GM12878 (cell line): ENCODE measurements at regions not wholly inside any gene's neighbourhood (a gene's known extent, or its start where the extent isn't known, plus 50 kb on each side); places are given as distances from the start of the nearest gene placed in this dataset.

Experiments
- ATAC-seq: fragments of 200-7000 bp; cut with Tn5 transposase; 3 replicates; pipeline ENCODE4 v1.9.1; 2020; ENCODE audit warnings: mild to moderate bottlenecking, moderate library complexity
- BruUV-seq: library from RNA; stranded (reverse); fragments of 400-500 nt; replicated peaks from 2 replicates; lab custom pipeline; 2021; lab: Mats Ljungman, UMichigan
- CTCF ChIA-PET: fragments of 300-600 bp; sonication (Branson Sonifier 250); formaldehyde crosslinking; extraction: SDS; loops from one replicate; lab custom pipeline; 2021; ENCODE audit warnings: inconsistent platforms; lab: Yijun Ruan, JAX
- POLR2A ChIA-PET: fragments of 350-600 bp; formaldehyde crosslinking; extraction: SDS; loops from one replicate; lab custom pipeline; 2021; ENCODE audit warnings: inconsistent platforms; lab: Charles Lee
- RAD21 ChIA-PET: fragments of 300-600 bp; sonication (Branson Sonifier 250); formaldehyde crosslinking; loops from one replicate; lab custom pipeline; 2023; ENCODE audit warnings: antibody characterized with exemption; ENCODE audit not compliant: unreplicated experiment; lab: Charles Lee
- SMC1A ChIA-PET: fragments of 300-600 bp; sonication (Branson Sonifier 250); formaldehyde crosslinking; loops from one replicate; lab custom pipeline; 2023; ENCODE audit not compliant: unreplicated experiment, uncharacterized antibody; lab: Charles Lee
- DNase-seq: peaks from one replicate; pipeline ENCODE4 v3.0.0-alpha.2; 2011; ENCODE audit warnings: low read depth, low spot score
- FAIRE-seq: peaks from 3 replicates; lab custom pipeline; 2011; peaks lifted over from hg19 to GRCh38; lab: Jason Lieb, UNC
- H2AFZ ChIP-seq: 2 replicates; pipeline ENCODE4 v1.6.0; 2011; ENCODE audit warnings: low read depth, low read length, control low read depth; ENCODE audit not compliant: control insufficient read depth
- H3K27ac ChIP-seq: 2 replicates; pipeline ENCODE4 v1.5.1; 2011; ENCODE audit warnings: control low read depth; ENCODE audit not compliant: control insufficient read depth, insufficient read depth
- H3K27me3 ChIP-seq, 2 experiments: replicated peaks in 1 of 2; 2 replicates each; pipeline versions ENCODE4 v1.6.0 to v1.6.1; 2011; ENCODE audit warnings: low read length in 1 of 2; ENCODE audit not compliant: control insufficient read depth in 2 of 2, insufficient read depth in 2 of 2
- H3K36me3 ChIP-seq, 2 experiments: 2 replicates each; pipeline ENCODE4 v1.5.1; 2011; ENCODE audit warnings: low read length in 1 of 2; ENCODE audit not compliant: control insufficient read depth in 2 of 2, insufficient read depth in 2 of 2
- H3K4me1 ChIP-seq: 2 replicates; pipeline ENCODE4 v1.6.1; 2011; ENCODE audit warnings: mild to moderate bottlenecking, low read length, moderate library complexity, mixed read lengths; ENCODE audit not compliant: control insufficient read depth, insufficient read depth
- H3K4me2 ChIP-seq: 2 replicates; pipeline ENCODE4 v1.6.0; 2011; ENCODE audit warnings: control low read depth; ENCODE audit not compliant: control insufficient read depth, insufficient read depth
- H3K4me3 ChIP-seq: fragments of 200-600 bp; sonication (generic); 2 replicates; pipeline ENCODE4 v1.5.1; 2016
- H3K79me2 ChIP-seq: 2 replicates; pipeline ENCODE4 v1.6.0; 2011; ENCODE audit warnings: low read length; ENCODE audit not compliant: control insufficient read depth, insufficient read depth
- H3K9ac ChIP-seq: 2 replicates; pipeline ENCODE4 v1.8.0; 2011; ENCODE audit warnings: low read length, control low read depth, mixed read lengths; ENCODE audit not compliant: control insufficient read depth, insufficient read depth
- H3K9me3 ChIP-seq: replicated peaks from 3 replicates; pipeline ENCODE4 v1.5.1; 2011; ENCODE audit warnings: mild to moderate bottlenecking, low read length; ENCODE audit not compliant: control insufficient read depth, insufficient read depth
- H4K20me1 ChIP-seq: 2 replicates; pipeline ENCODE4 v1.6.0; 2011; ENCODE audit not compliant: control insufficient read depth, insufficient read depth
- ASH2L ChIP-seq: fragments of 300-600, 200-600 bp; sonication (generic); IDR thresholded peaks from 2 replicates; pipeline ENCODE4 v1.6.1; 2017; ENCODE audit warnings: low read depth, mild to moderate bottlenecking, borderline replicate concordance
- BCL11A ChIP-seq: IDR thresholded peaks from 2 replicates; pipeline ENCODE4 v1.6.1; 2011; ENCODE audit warnings: low read depth, low read length
- FOXM1 ChIP-seq: IDR thresholded peaks from 2 replicates; pipeline ENCODE4 v1.6.1; 2012; ENCODE audit warnings: low read depth, mild to moderate bottlenecking, inconsistent platforms, low read length, moderate library complexity
- GATAD2B ChIP-seq: fragments of 450-650 bp; conservative IDR thresholded peaks from 2 replicates; pipeline ENCODE4 v1.6.1; 2017; ENCODE audit warnings: low read depth, mild to moderate bottlenecking, moderate library complexity
- WGBS: methylation state at CpG from one replicate; pipeline ENCODE4 v1.1.6; 2016; ENCODE audit warnings: low lambda C conversion rate; ENCODE audit not compliant: insufficient replicate concordance, insufficient coverage; ENCODE audit errors: missing lambda C conversion rate; 5-methylcytosine and 5-hydroxymethylcytosine counted together
- in situ Hi-C: fragments of 300-500 bp; cut with MboI; formaldehyde crosslinking; loops from 9 replicates; pipeline ENCODE4 v1.14.3; 2018; ENCODE audit warnings: mixed read lengths
- intact Hi-C: fragments of 100-400 bp; cut with micrococcal nuclease; formaldehyde crosslinking; loops from one replicate; pipeline ENCODE4 v1.14.2; 2022; ENCODE audit not compliant: unreplicated experiment

DNA sequence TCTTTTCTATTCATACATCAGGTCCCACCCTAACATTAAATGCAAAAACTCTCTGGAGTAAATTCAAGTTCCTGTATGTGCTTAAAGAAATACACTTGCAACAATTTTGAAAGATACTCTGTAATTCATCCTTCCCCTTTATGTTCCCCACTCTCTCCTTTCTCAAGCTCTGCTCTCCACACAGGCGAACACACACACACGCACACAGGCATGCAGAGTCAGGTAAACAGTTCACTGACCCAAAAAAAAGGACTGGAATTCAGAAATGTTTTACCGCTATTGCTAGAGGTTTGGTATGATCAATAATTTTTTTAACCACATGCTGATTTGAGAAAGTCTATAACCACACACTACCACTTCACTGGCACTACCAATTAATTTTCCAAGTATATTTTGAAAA lies 152.4 kb upstream of the TMCC3 start:
- FAIRE-seq (no peak), ATAC-seq (no peak), DNase-seq (no peak)
- ChIA-PET POLR2A (interaction anchor here (1.0 kb wide), 1 partner anchor 15 kb away, joined by 3 read pairs; no protein-coding TSS in a partner anchor), SMC1A (no interaction called here), RAD21 (no interaction called here), CTCF (no interaction called here)
- H3K4me2 ChIP-seq: no peak overlapping the region
- H3K4me3 ChIP-seq: no peak overlapping the region
- H3K4me1 ChIP-seq: peaks cover 23% of the 10 kb centered on the region
- intact Hi-C loops: no loop called here
- no peak overlapping the region for H2AFZ ChIP-seq
- H3K9me3 ChIP-seq: peaks cover 16% of the 10 kb centered on the region
- H4K20me1 ChIP-seq: no peaks in the 10 kb centered on the region
- no peaks in the 10 kb centered on the region for H3K27me3 ChIP-seq
- peaks cover 1 to 24% of the 10 kb centered on the region in 2 experiments for H3K36me3 ChIP-seq
- no peak overlapping the region for H3K9ac ChIP-seq
- no peak overlapping the region for H3K27ac ChIP-seq
- 81% methylated on average over 3 of the region's 3 CpGs for WGBS
- TF ChIP-seq BCL11A: no peak
- H3K79me2 ChIP-seq: peaks cover 93% of the 10 kb centered on the region
- in situ Hi-C loops: loop anchor here (25.0 kb wide), 1 partner anchor 1840 kb away; no protein-coding TSS in a partner anchor
- no TSS peak for BruUV-seq

DNA sequence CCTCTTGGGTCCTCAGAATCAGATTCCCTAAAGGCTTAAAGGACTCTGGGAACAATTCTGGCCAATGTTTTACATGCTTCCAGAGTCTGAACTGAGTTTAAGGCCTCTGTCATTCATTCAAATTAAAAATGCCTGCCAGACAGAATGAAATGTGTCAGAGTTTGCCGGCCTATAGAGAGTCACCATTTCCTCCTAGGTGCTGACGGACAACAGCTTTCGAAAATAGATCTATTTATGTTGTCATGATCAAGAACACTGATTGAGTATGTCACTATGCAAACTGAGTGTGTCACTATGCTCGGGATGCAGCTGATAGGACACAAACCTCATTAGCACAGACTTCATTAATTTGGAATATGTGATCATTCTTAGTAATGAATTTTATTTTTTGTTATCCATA lies 151.4 kb upstream of the TMCC3 start:
- peaks cover 0 to 17% of the 10 kb centered on the region in 2 experiments for H3K36me3 ChIP-seq
- BruUV-seq: no TSS peak
- ChIA-PET POLR2A (no interaction called here), SMC1A (no interaction called here), CTCF (interaction anchor here (0.9 kb wide), 1 partner anchor 11 kb away, joined by 3 read pairs; no protein-coding TSS in a partner anchor), RAD21 (no interaction called here)
- H3K9me3 ChIP-seq: peaks cover 9% of the 10 kb centered on the region
- peaks cover 87% of the 10 kb centered on the region for H3K79me2 ChIP-seq
- H3K27me3 ChIP-seq: no peaks in the 10 kb centered on the region
- no peak overlapping the region for H3K4me3 ChIP-seq
- no peak for TF ChIP-seq FOXM1
- TF ChIP-seq GATAD2B: no peak
- TF ChIP-seq ASH2L: no peak
- H2AFZ ChIP-seq: no peak overlapping the region
- ATAC-seq (no peak), FAIRE-seq (no peak), DNase-seq (no peak)
- H3K4me2 ChIP-seq: no peak overlapping the region
- no peak overlapping the region for H3K9ac ChIP-seq
- peaks cover 18% of the 10 kb centered on the region for H3K4me1 ChIP-seq
- intact Hi-C loops: no loop called here
- no peak overlapping the region for H3K27ac ChIP-seq
- no peaks in the 10 kb centered on the region for H4K20me1 ChIP-seq
- WGBS: 95% methylated on average over 4 of the region's 4 CpGs
- in situ Hi-C loops: loop anchor here (25.0 kb wide), 1 partner anchor 1839 kb away; no protein-coding TSS in a partner anchor
